HCT116 (cell line): ENCODE measurements at regions not wholly inside any gene's neighbourhood (a gene's known extent, or its start where the extent isn't known, plus 50 kb on each side); places are given as distances from the start of the nearest gene placed in this dataset.
"Not testable (repeated sequence)": the region's sequence is repeated elsewhere in the genome, so short reads cannot be mapped to it uniquely, and the experiment has no call there.

Experiments
- ATAC-seq: fragments of 200-7000 bp; cut with Tn5 transposase; 2 replicates; pipeline ENCODE4 v1.9.1; 2020; ENCODE audit warnings: mild to moderate bottlenecking, moderate library complexity
- BruUV-seq: library from RNA; stranded (reverse); fragments of 400-500 nt; replicated peaks from 2 replicates; lab custom pipeline; 2021; lab: Mats Ljungman, UMichigan
- CTCF ChIA-PET: fragments of 300-600 bp; sonication (Branson Sonifier 250); formaldehyde crosslinking; loops from one replicate; lab custom pipeline; 2021; ENCODE audit warnings: antibody characterized with exemption; lab: Charles Lee
- POLR2A ChIA-PET: fragments of 300-600, 350-600 bp; sonication (Branson Sonifier 250); formaldehyde crosslinking; loops from one replicate; lab custom pipeline; 2021; ENCODE audit warnings: antibody characterized with exemption; lab: Charles Lee
- RAD21 ChIA-PET, 2 experiments: fragments of 300-600 bp; sonication (Branson Sonifier 250); formaldehyde crosslinking; loops; one replicate each; lab custom pipeline; 2023; ENCODE audit warnings: low total read pairs in 2 of 2; ENCODE audit not compliant: uncharacterized antibody in 2 of 2, unreplicated experiment in 2 of 2, low non-redundant PET in 1 of 2; lab: Charles Lee
- DNase-seq: peaks from one replicate; pipeline ENCODE4 v3.0.0-alpha.2; 2010; ENCODE audit warnings: low read depth, low spot score
- H2AFZ ChIP-seq: fragments of 200-600 bp; shearing (Covaris generic), sonication (generic); 2 replicates; pipeline ENCODE4 v1.6.1; 2017; ENCODE audit warnings: low read depth, mixed run types, mixed read lengths, antibody characterized with exemption, low read length; ENCODE audit not compliant: poor library complexity, severe bottlenecking
- H3K27ac ChIP-seq: 2 replicates; pipeline ENCODE4 v1.5.1; 2012; ENCODE audit warnings: low read depth, low read length
- H3K27me3 ChIP-seq: fragments of 200-600 bp; sonication (generic); 2 replicates; pipeline ENCODE4 v1.6.1; 2016; ENCODE audit warnings: mixed run types, low read length, mixed read lengths; ENCODE audit not compliant: insufficient read depth
- H3K36me3 ChIP-seq, 2 experiments: fragments of 200-500 bp in 1 of 2; fragments of 200-600 bp in 1 of 2; sonication (Bioruptor generic) in 1 of 2; sonication (generic) in 1 of 2; 2 replicates each; pipeline versions ENCODE4 v1.5.1 to v1.6.1; 2014 to 2016; ENCODE audit warnings: low read length in 2 of 2, inconsistent platforms in 1 of 2, mixed read lengths in 1 of 2, mixed run types in 1 of 2; ENCODE audit not compliant: insufficient read depth in 2 of 2, control insufficient read depth in 1 of 2
- H3K4me1 ChIP-seq, 2 experiments: fragments of 200-600 bp in 1 of 2; sonication (generic) in 1 of 2; 2 replicates each; pipeline versions ENCODE4 v1.5.1 to v1.6.1; 2012 to 2017; ENCODE audit warnings: low read length in 2 of 2, inconsistent platforms in 1 of 2, mild to moderate bottlenecking in 1 of 2, mixed read lengths in 1 of 2, mixed run types in 1 of 2, moderate library complexity in 1 of 2; ENCODE audit not compliant: insufficient read depth in 2 of 2, control insufficient read depth in 1 of 2
- H3K4me2 ChIP-seq: fragments of 200-600 bp; sonication (generic); 2 replicates; pipeline ENCODE4 v1.6.1; 2017; ENCODE audit warnings: mixed run types, low read length, mixed read lengths
- H3K4me3 ChIP-seq, 2 experiments: fragments of 200-600 bp in 1 of 2; sonication (generic) in 1 of 2; replicated peaks in 1 of 2; 2 replicates each; pipeline ENCODE4 v1.5.1; 2011 to 2016; ENCODE audit warnings: low read length in 2 of 2, control low read depth in 1 of 2, low read depth in 1 of 2, mild to moderate bottlenecking in 1 of 2, mixed read lengths in 1 of 2, mixed run types in 1 of 2
- H3K79me2 ChIP-seq: fragments of 200-600 bp; sonication (generic); 2 replicates; pipeline ENCODE4 v1.6.1; 2017; ENCODE audit warnings: mild to moderate bottlenecking, mixed run types, low read length, moderate library complexity, mixed read lengths; ENCODE audit not compliant: insufficient read depth
- H3K9ac ChIP-seq: fragments of 200-600 bp; sonication (generic); 2 replicates; pipeline ENCODE4 v1.6.1; 2016; ENCODE audit warnings: low read length, mixed read lengths
- H3K9me2 ChIP-seq: fragments of 200-600 bp; sonication (generic), shearing (Covaris generic); 2 replicates; pipeline ENCODE4 v1.6.1; 2017; ENCODE audit warnings: mixed run types, mild to moderate bottlenecking, moderate library complexity; ENCODE audit not compliant: insufficient read depth
- H3K9me3 ChIP-seq, 2 experiments: fragments of 200-500 bp in 1 of 2; fragments of 200-600 bp in 1 of 2; sonication (Bioruptor generic) in 1 of 2; sonication (generic) in 1 of 2; 2 replicates each; pipeline ENCODE4 v1.6.1; 2014 to 2017; ENCODE audit warnings: low read length in 2 of 2, mixed read lengths in 2 of 2, inconsistent platforms in 1 of 2, low read depth in 1 of 2, mild to moderate bottlenecking in 1 of 2, mixed run types in 1 of 2, moderate library complexity in 1 of 2; ENCODE audit not compliant: control insufficient read depth in 1 of 2, insufficient read depth in 1 of 2
- H4K20me1 ChIP-seq: fragments of 200-600 bp; sonication (generic), shearing (Covaris generic); 2 replicates; pipeline ENCODE4 v1.6.1; 2017; ENCODE audit warnings: mixed run types, mild to moderate bottlenecking, moderate library complexity; ENCODE audit not compliant: insufficient read depth
- ATF3 ChIP-seq: IDR thresholded peaks from 2 replicates; pipeline ENCODE4 v1.6.1; 2012
- CBX3 ChIP-seq: IDR thresholded peaks from 2 replicates; pipeline ENCODE4 v1.6.1; 2012; ENCODE audit warnings: low read depth
- CTCF ChIP-seq, 3 experiments: fragments of 200-600 bp in 1 of 3; sonication (generic) in 1 of 3; IDR thresholded peaks in 2 of 3; conservative IDR thresholded peaks in 1 of 3; 2 replicates each; pipeline ENCODE4 v1.5.1; 2012 to 2017; ENCODE audit warnings: low read depth in 2 of 3, low read length in 2 of 3, antibody characterized with exemption in 1 of 3, borderline replicate concordance in 1 of 3, control low read depth in 1 of 3, mild to moderate bottlenecking in 1 of 3, mixed read lengths in 1 of 3, mixed run types in 1 of 3, moderate library complexity in 1 of 3; ENCODE audit not compliant: insufficient read depth in 1 of 3
- EGR1 ChIP-seq: IDR thresholded peaks from 2 replicates; pipeline ENCODE4 v1.6.1; 2012; ENCODE audit warnings: low read depth
- ELF1 ChIP-seq: IDR thresholded peaks from 2 replicates; pipeline ENCODE4 v1.6.1; 2012; ENCODE audit warnings: low read depth, borderline replicate concordance
- EZH2 ChIP-seq: fragments of 200-600 bp; sonication (generic); IDR thresholded peaks from 2 replicates; pipeline ENCODE4 v1.6.1; 2017; ENCODE audit warnings: antibody characterized with exemption, mixed run types
- POLR2AphosphoS5 ChIP-seq: IDR thresholded peaks from 2 replicates; pipeline ENCODE4 v1.6.1; 2011; ENCODE audit warnings: mild to moderate bottlenecking, low read depth, low read length, moderate library complexity
- RAD21 ChIP-seq: IDR thresholded peaks from 2 replicates; pipeline ENCODE4 v1.6.1; 2012; ENCODE audit warnings: low read depth, mild to moderate bottlenecking
- REST ChIP-seq: IDR thresholded peaks from 2 replicates; pipeline ENCODE4 v1.6.1; 2012; ENCODE audit warnings: low read depth
- SRF ChIP-seq: IDR thresholded peaks from 2 replicates; pipeline ENCODE4 v1.6.1; 2012; ENCODE audit warnings: low read depth
- TCF7L2 ChIP-seq: IDR thresholded peaks from 2 replicates; pipeline ENCODE4 v1.7.0; 2011; ENCODE audit warnings: borderline replicate concordance, inconsistent platforms; ENCODE audit not compliant: insufficient read depth, insufficient read length; ENCODE audit errors: extremely low read depth
- ZBTB33 ChIP-seq: IDR thresholded peaks from 2 replicates; pipeline ENCODE4 v1.6.1; 2011; ENCODE audit warnings: mild to moderate bottlenecking, low read length, moderate library complexity; ENCODE audit not compliant: insufficient replicate concordance; ENCODE audit errors: extremely low read depth
- ZNF274 ChIP-seq: fragments of 200-500 bp; sonication (Bioruptor generic); IDR thresholded peaks from 2 replicates; pipeline ENCODE4 v1.6.1; 2014; ENCODE audit warnings: mild to moderate bottlenecking, low read depth, low read length, inconsistent platforms
- intact Hi-C: fragments of 100-400 bp; cut with micrococcal nuclease; formaldehyde crosslinking; loops from 2 replicates; pipeline ENCODE4 v1.10.0; 2022

- H3K9ac ChIP-seq, H3K9me2 ChIP-seq, H3K4me1 ChIP-seq, ATAC-seq, DNase-seq, POLR2A ChIA-PET, H3K79me2 ChIP-seq, RAD21 ChIA-PET, H2AFZ ChIP-seq, intact Hi-C loops, H3K9me3 ChIP-seq, H3K36me3 ChIP-seq, H3K27ac ChIP-seq, BruUV-seq, CTCF ChIA-PET, H3K4me2 ChIP-seq, H3K4me3 ChIP-seq, H4K20me1 ChIP-seq: not testable (repeated sequence)
- H3K27me3 ChIP-seq, result peaks cover 14% of the 10 kb centered on the region
Observed at GRCh38 chr20:43327234-43327633, 130.5 kb upstream of the SRSF6 start.

GRCh38 chr20:43325926-43326325 lies 131.8 kb upstream of the SRSF6 start:
- RAD21 ChIA-PET, result no interaction called here
- Histone ChIP-seq H3K9ac (no peak overlapping the region), H4K20me1 (no peaks in the 10 kb centered on the region)
- TF ChIP-seq EZH2 (no peak), EGR1 (no peak), CTCF (IDR thresholded peaks at IDR 0.05 in 2 of 3, conservative IDR thresholded peaks at IDR 0.05 in 1 of 3; ENCODE audit: borderline replicate concordance in 1 of 3, insufficient read depth in 1 of 3, low read depth in 2 of 3, low read length in 2 of 3) (no peak), ZBTB33 (no peak), CBX3 (no peak), POLR2AphosphoS5 (no peak), SRF (no peak), ATF3 (no peak), RAD21 (no peak), ZNF274 (no peak), TCF7L2 (no peak), REST (no peak), ELF1 (no peak)

More at GRCh38 chr20:43325926-43326325, 131.8 kb upstream of the SRSF6 start:
- Histone ChIP-seq H3K27ac (no peak overlapping the region), H3K9me3 (no peaks in the 10 kb centered on the region), H3K79me2 (no peaks in the 10 kb centered on the region), H3K36me3 (no peaks in the 10 kb centered on the region), H3K27me3 (peaks cover 25% of the 10 kb centered on the region), H2AFZ (no peak overlapping the region), H3K4me2 (no peak overlapping the region), H3K4me3 (no peak overlapping the region), H3K4me1 (no peaks in the 10 kb centered on the region), H3K9me2 (no peaks in the 10 kb centered on the region)
- DNase-seq (no peak), ATAC-seq (no peak)
- ChIA-PET CTCF (no interaction called here), POLR2A (no interaction called here)
- no TSS peak for BruUV-seq
- intact Hi-C loops, result no loop called here
